Panc1 (cell line): ENCODE measurements at regions not wholly inside any gene's neighbourhood (a gene's known extent, or its start where the extent isn't known, plus 50 kb on each side); places are given as distances from the start of the nearest gene placed in this dataset.

Experiments
- ATAC-seq: fragments of 200-7000 bp; cut with Tn5 transposase; 2 replicates; pipeline ENCODE4 v1.9.1; 2020; ENCODE audit warnings: mild to moderate bottlenecking, moderate library complexity
- BruUV-seq: library from RNA; stranded (reverse); fragments of 400-500 nt; replicated peaks from 2 replicates; lab custom pipeline; 2021; lab: Mats Ljungman, UMichigan
- CTCF ChIA-PET: fragments of 300-600 bp; sonication (Branson Sonifier 250); formaldehyde crosslinking; loops from one replicate; lab custom pipeline; 2022; ENCODE audit warnings: antibody characterized with exemption; lab: Charles Lee
- POLR2A ChIA-PET: fragments of 300-600 bp; sonication (Branson Sonifier 250); formaldehyde crosslinking; loops from one replicate; lab custom pipeline; 2022; ENCODE audit warnings: antibody characterized with exemption; lab: Charles Lee
- DNase-seq: peaks from one replicate; pipeline ENCODE4 v3.0.0-alpha.2; 2010; ENCODE audit warnings: low read depth, low spot score
- H3K27ac ChIP-seq: 2 replicates; pipeline ENCODE4 v1.5.1; 2011; ENCODE audit warnings: mild to moderate bottlenecking, low read length, inconsistent platforms
- H3K27me3 ChIP-seq: fragments of 200-500 bp; sonication (Bioruptor generic); 2 replicates; pipeline ENCODE4 v1.6.0; 2014; ENCODE audit warnings: low read length, inconsistent platforms; ENCODE audit not compliant: control insufficient read depth, insufficient read depth
- H3K36me3 ChIP-seq: fragments of 200-500 bp; sonication (Bioruptor generic); 2 replicates; pipeline ENCODE4 v1.5.1; 2014; ENCODE audit warnings: inconsistent platforms, mild to moderate bottlenecking, low read length, moderate library complexity; ENCODE audit not compliant: control insufficient read depth, insufficient read depth
- H3K4me1 ChIP-seq: 2 replicates; pipeline ENCODE4 v1.5.1; 2011; ENCODE audit warnings: inconsistent platforms, mild to moderate bottlenecking, low read length, moderate library complexity; ENCODE audit not compliant: control insufficient read depth, insufficient read depth
- H3K4me3 ChIP-seq, 2 experiments: 2 replicates each; pipeline ENCODE4 v1.5.1; 2011 to 2012; ENCODE audit warnings: low read depth in 2 of 2, low read length in 2 of 2, mild to moderate bottlenecking in 2 of 2, inconsistent platforms in 1 of 2, moderate library complexity in 1 of 2
- H3K9me3 ChIP-seq: fragments of 200-500 bp; sonication (Bioruptor generic); 2 replicates; pipeline ENCODE4 v1.5.1; 2014; ENCODE audit warnings: low read depth, mild to moderate bottlenecking, inconsistent platforms, low read length, moderate library complexity; ENCODE audit not compliant: control insufficient read depth, insufficient read depth
- CTCF ChIP-seq: fragments of 450-650 bp; IDR thresholded peaks from 2 replicates; pipeline ENCODE4 v1.5.1; 2017; ENCODE audit warnings: mild to moderate bottlenecking
- POLR2AphosphoS5 ChIP-seq: IDR thresholded peaks from 2 replicates; pipeline ENCODE4 v1.6.1; 2012; ENCODE audit warnings: mild to moderate bottlenecking, low read depth, low read length, moderate library complexity
- REST ChIP-seq, 2 experiments: IDR thresholded peaks; 2 replicates each; pipeline ENCODE4 v1.6.1; 2011 to 2012; ENCODE audit warnings: low read depth in 2 of 2, control low read depth in 1 of 2, low read length in 1 of 2, mild to moderate bottlenecking in 1 of 2, moderate library complexity in 1 of 2; ENCODE audit not compliant: insufficient read depth in 1 of 2
- SIN3A ChIP-seq: IDR thresholded peaks from 2 replicates; pipeline ENCODE4 v1.6.1; 2012; ENCODE audit warnings: low read depth, mild to moderate bottlenecking, low read length, moderate library complexity, borderline replicate concordance; ENCODE audit not compliant: insufficient read depth
- TCF7L2 ChIP-seq: IDR thresholded peaks from 2 replicates; pipeline ENCODE4 v1.6.1; 2011; ENCODE audit warnings: mild to moderate bottlenecking, low read depth, low read length, inconsistent platforms
- in situ Hi-C: cut with HindIII; loops from 2 replicates; pipeline ENCODE4 v1.10.0; 2016; ENCODE audit warnings: low sequenced_read_pairs, low pct_unique_long_range_greater_than_20kb
- intact Hi-C: fragments of 100-400 bp; cut with micrococcal nuclease; formaldehyde crosslinking; loops from one replicate; pipeline ENCODE4 v1.10.0; 2022; ENCODE audit not compliant: unreplicated experiment

DNA sequence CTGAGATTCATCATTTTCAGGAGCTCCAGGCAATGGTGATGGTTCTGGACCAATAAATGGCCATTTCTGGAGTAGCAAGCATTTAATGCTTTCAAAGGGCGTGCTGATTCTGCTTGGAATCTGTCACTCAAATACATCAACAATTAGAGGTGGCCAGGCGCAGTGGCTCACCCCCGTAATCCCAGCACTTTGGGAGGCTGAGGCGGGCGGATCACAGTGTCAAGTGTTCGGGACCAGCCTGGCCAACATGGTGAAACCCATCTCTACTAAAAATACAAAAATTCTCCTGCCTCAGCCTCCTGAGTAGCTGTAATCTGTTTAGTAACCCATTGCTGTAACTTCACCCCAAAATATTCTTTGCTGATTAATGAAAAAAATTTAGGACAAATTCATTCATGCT, 1574.2 kb downstream of the EFNB2 start:
- no peak for ATAC-seq
- intact Hi-C loops (no loop called here), in situ Hi-C loops (no loop called here)
- no TSS peak for BruUV-seq
- TF ChIP-seq SIN3A = no peak
- TF ChIP-seq POLR2AphosphoS5 = no peak
- TF ChIP-seq CTCF = no peak
- no peak for TF ChIP-seq TCF7L2
- TF ChIP-seq REST (IDR thresholded peaks at IDR 0.05; ENCODE audit: insufficient read depth in 1 of 2, low read depth in 2 of 2, low read length in 1 of 2) = no peak
- no peaks in the 10 kb centered on the region for H3K9me3 ChIP-seq
- no peak overlapping the region for H3K4me3 ChIP-seq
- DNase-seq = no peak
- POLR2A ChIA-PET = no interaction called here
- H3K36me3 ChIP-seq = no peaks in the 10 kb centered on the region
- CTCF ChIA-PET = no interaction called here
- no peaks in the 10 kb centered on the region for H3K4me1 ChIP-seq
- no peak overlapping the region for H3K27ac ChIP-seq
- H3K27me3 ChIP-seq = no peaks in the 10 kb centered on the region

- Histone ChIP-seq H3K4me3 (no peak overlapping the region), H3K27me3 (no peaks in the 10 kb centered on the region), H3K4me1 (no peaks in the 10 kb centered on the region), H3K9me3 (no peaks in the 10 kb centered on the region), H3K36me3 (no peaks in the 10 kb centered on the region), H3K27ac (no peak overlapping the region)
- no peak for ATAC-seq
- POLR2A ChIA-PET = no interaction called here
- TF ChIP-seq TCF7L2 (no peak), SIN3A (no peak), CTCF (no peak), POLR2AphosphoS5 (no peak)
- intact Hi-C loops (no loop called here), in situ Hi-C loops (no loop called here)
- no TSS peak for BruUV-seq
- DNase-seq = no peak
- CTCF ChIA-PET = no interaction called here
These were observed 1581.3 kb downstream of the EFNB2 start for GRCh38 chr13:104954210-104954609.
